Transverse colon (tissue), 4 donors: ENCODE measurements at regions not wholly inside any gene's neighbourhood (a gene's known extent, or its start where the extent isn't known, plus 50 kb on each side); places are given as distances from the start of the nearest gene placed in this dataset.

Source experiments
- DNase-seq: peaks from one replicate; pipeline ENCODE4 v3.0.0-alpha.2; 2019
- H3K27ac ChIP-seq, 4 donors: fragments of 200-600 bp; sonication (generic); 2 replicates each; pipeline ENCODE4 v1.5.1; 2016 to 2018; ENCODE audit warnings: inconsistent platforms in 4 of 4
- H3K27me3 ChIP-seq: fragments of 200-600 bp; sonication (generic); 2 replicates; pipeline ENCODE4 v1.5.1; 2017; ENCODE audit warnings: inconsistent platforms
- H3K36me3 ChIP-seq, 4 donors: fragments of 200-600 bp; sonication (generic); 2 replicates each; pipeline ENCODE4 v1.5.1; 2017 to 2019; ENCODE audit warnings: inconsistent platforms in 4 of 4
- H3K4me1 ChIP-seq, 4 donors: fragments of 200-600 bp; sonication (generic); 2 replicates each; pipeline ENCODE4 v1.5.1; 2017 to 2020; ENCODE audit warnings: inconsistent platforms in 4 of 4
- H3K4me3 ChIP-seq, 4 donors: fragments of 200-600 bp; sonication (generic); 1 replicate in 1 of 4; 2 replicates in 3 of 4; pipeline versions ENCODE4 v1.5.1 to v1.6.1; 2017 to 2019; ENCODE audit warnings: inconsistent platforms in 4 of 4
- H3K9me3 ChIP-seq, 2 donors: fragments of 200-600 bp; sonication (generic); 2 replicates each; pipeline ENCODE4 v1.5.1; 2017 to 2019; ENCODE audit warnings: inconsistent platforms in 2 of 2
- CTCF ChIP-seq, 5 experiments: fragments of 200-600 bp in 3 of 5; fragments of 450-650 bp in 2 of 5; sonication (generic) in 3 of 5; IDR thresholded peaks; 1 replicate in 2 of 5; 2 replicates in 3 of 5; pipeline ENCODE4 v1.5.1; 2016 to 2017; ENCODE audit warnings: antibody characterized with exemption in 5 of 5, inconsistent platforms in 3 of 5, mild to moderate bottlenecking in 2 of 5, moderate library complexity in 1 of 5
- EP300 ChIP-seq: sonication (generic); formaldehyde crosslinking; IDR thresholded peaks from one replicate; pipeline ENCODE4 v1.6.1; 2017; ENCODE audit warnings: antibody characterized with exemption, low read depth
- POLR2A ChIP-seq: fragments of 450-650 bp; IDR thresholded peaks from one replicate; pipeline ENCODE4 v1.6.1; 2016; ENCODE audit warnings: antibody characterized with exemption, mild to moderate bottlenecking, moderate library complexity
- POLR2AphosphoS5 ChIP-seq, 3 donors: sonication (generic); formaldehyde crosslinking; IDR thresholded peaks; one replicate each; pipeline ENCODE4 v1.6.1; 2016; ENCODE audit warnings: antibody characterized with exemption in 3 of 3
- WGBS, 2 donors: methylation state at CpG; one replicate each; pipeline ENCODE4 v1.1.5; 2018; ENCODE audit warnings: low coverage in 1 of 2; 5-methylcytosine and 5-hydroxymethylcytosine counted together
- in situ Hi-C, 4 donors: fragments of 200-750 bp; cut with MboI; loops; one replicate each; pipeline versions ENCODE4 v1.15.0 to v1.15.1; 2017; ENCODE audit warnings: low sequenced_read_pairs in 3 of 4, low pct_ligation_motif_present in 1 of 4, low pct_unique_long_range_greater_than_20kb in 1 of 4
- intact Hi-C: fragments of 100-400 bp; cut with DNase I; formaldehyde crosslinking; loops from one replicate; pipeline ENCODE4 v1.15.1; 2023; ENCODE audit warnings: low total_unique reads

GRCh38 chr1:104378414-104378813 lies 628.7 kb downstream of the AMY1C start:
- H3K4me1 ChIP-seq, result no peaks in the 10 kb centered on the region

GRCh38 chr1:104380003-104380402 lies 630.3 kb downstream of the AMY1C start:
- Histone ChIP-seq H3K9me3 (no peaks in the 10 kb centered on the region), H3K4me3 (no peak overlapping the region), H3K36me3 (no peaks in the 10 kb centered on the region), H3K27me3 (no peaks in the 10 kb centered on the region), H3K4me1 (no peaks in the 10 kb centered on the region), H3K27ac (no peak overlapping the region)
- WGBS, 2 donors, result 88 to 95% methylated on average over 2 of the region's 2 CpGs
- DNase-seq, result no peak
- intact Hi-C loops, result no loop called here
- TF ChIP-seq POLR2AphosphoS5 (IDR thresholded peaks at IDR 0.05) (no peak), CTCF (IDR thresholded peaks at IDR 0.05) (no peak), EP300 (no peak), POLR2A (no peak)
- in situ Hi-C loops, result no loop called here

More at GRCh38 chr1:104378414-104378813, 628.7 kb downstream of the AMY1C start:
- intact Hi-C loops (no loop called here), in situ Hi-C loops (no loop called here)
- H3K9me3 ChIP-seq, result no peaks in the 10 kb centered on the region
- no peaks in the 10 kb centered on the region for H3K36me3 ChIP-seq
- no peaks in the 10 kb centered on the region for H3K27me3 ChIP-seq
- H3K4me3 ChIP-seq, result no peak overlapping the region
- no peak for DNase-seq
- TF ChIP-seq POLR2A, result no peak
- no peak for TF ChIP-seq EP300
- no peak for TF ChIP-seq CTCF (IDR thresholded peaks at IDR 0.05)
- TF ChIP-seq POLR2AphosphoS5 (IDR thresholded peaks at IDR 0.05), result no peak
- WGBS, 2 donors, result 0 to 6% methylated on average over 1 of the region's 1 CpG
- no peak overlapping the region for H3K27ac ChIP-seq

GRCh38 chr1:104387716-104388508 lies 638.2 kb downstream of the AMY1C start:
- in situ Hi-C loops (no loop called here), intact Hi-C loops (no loop called here)
- H3K36me3 ChIP-seq, result no peaks in the 10 kb centered on the region
- no peak for TF ChIP-seq POLR2AphosphoS5 (IDR thresholded peaks at IDR 0.05)
- TF ChIP-seq CTCF (IDR thresholded peaks at IDR 0.05), result no peak
- TF ChIP-seq POLR2A, result no peak
- TF ChIP-seq EP300, result no peak
- 67 to 68% methylated on average over 2 to 5 of the region's 5 CpGs for WGBS, 2 donors
- H3K27ac ChIP-seq, result no peak overlapping the region
- H3K4me1 ChIP-seq, result no peaks in the 10 kb centered on the region
- H3K27me3 ChIP-seq, result no peaks in the 10 kb centered on the region
- no peak for DNase-seq
- H3K9me3 ChIP-seq, result peaks cover 0 to 3% of the 10 kb centered on the region in 2 donors
- no peak overlapping the region for H3K4me3 ChIP-seq

- H3K4me3 ChIP-seq, result no peak overlapping the region
- in situ Hi-C loops (no loop called here), intact Hi-C loops (no loop called here)
- TF ChIP-seq POLR2A, result no peak
- TF ChIP-seq EP300, result no peak
- TF ChIP-seq CTCF (IDR thresholded peaks at IDR 0.05), result no peak
- TF ChIP-seq POLR2AphosphoS5 (IDR thresholded peaks at IDR 0.05), result no peak
- 61 to 77% methylated on average over 1 of the region's 1 CpG for WGBS, 2 donors
- H3K36me3 ChIP-seq, result peaks cover 0 to 2% (median 0%) of the 10 kb centered on the region in 4 donors
- H3K27me3 ChIP-seq, result no peaks in the 10 kb centered on the region
- no peaks in the 10 kb centered on the region for H3K4me1 ChIP-seq
- DNase-seq, result no peak
- H3K9me3 ChIP-seq, result peaks cover 0 to 3% of the 10 kb centered on the region in 2 donors
- H3K27ac ChIP-seq, result no peak overlapping the region
Observed at GRCh38 chr1:104392552-104392951, 642.9 kb downstream of the AMY1C start.
